SK-N-MC (cell line): ENCODE measurements at regions not wholly inside any gene's neighbourhood (a gene's known extent, or its start where the extent isn't known, plus 50 kb on each side); places are given as distances from the start of the nearest gene placed in this dataset.

Experiments used
- DNase-seq: peaks from one replicate; pipeline ENCODE4 v3.0.0-alpha.2; 2011; ENCODE audit warnings: low read depth, low spot score
- H3K27ac ChIP-seq: fragments of 200-600 bp; sonication (generic); 2 replicates; pipeline ENCODE4 v1.5.1; 2016; ENCODE audit warnings: mixed run types
- H3K36me3 ChIP-seq: fragments of 200-600 bp; sonication (generic); 2 replicates; pipeline ENCODE4 v1.6.1; 2017; ENCODE audit warnings: antibody characterized with exemption, low read length, mixed read lengths; ENCODE audit not compliant: insufficient read depth
- H3K4me3 ChIP-seq: fragments of 200-600 bp; sonication (generic); 2 replicates; pipeline ENCODE4 v1.5.1; 2016
- H3K9ac ChIP-seq: fragments of 200-600 bp; sonication (generic); 2 replicates; pipeline ENCODE4 v1.8.0; 2017; ENCODE audit warnings: mixed run types, mixed read lengths; ENCODE audit not compliant: insufficient read length
- H3K9me3 ChIP-seq: fragments of 200-600 bp; sonication (generic); 2 replicates; pipeline ENCODE4 v1.6.1; 2017; ENCODE audit warnings: low read depth, mild to moderate bottlenecking, antibody characterized with exemption, low read length, moderate library complexity, mixed read lengths
- EZH2 ChIP-seq: fragments of 200-600 bp; sonication (generic); IDR thresholded peaks from one replicate; pipeline ENCODE4 v1.6.1; 2017; ENCODE audit warnings: antibody characterized with exemption
- FOXP2 ChIP-seq: optimal IDR thresholded peaks from 2 replicates; pipeline ENCODE3; 2011; ENCODE audit warnings: mild to moderate bottlenecking, moderate library complexity; ENCODE audit not compliant: insufficient read depth; ENCODE audit errors: extremely low read length, control extremely low read depth
- POLR2AphosphoS5 ChIP-seq: IDR thresholded peaks from 2 replicates; pipeline ENCODE4 v1.6.1; 2012; ENCODE audit warnings: mild to moderate bottlenecking, low read depth, low read length, borderline replicate concordance

- DNase-seq = no peak
- no peak overlapping the region for H3K27ac ChIP-seq
- H3K36me3 ChIP-seq = no peaks in the 10 kb centered on the region
- H3K9me3 ChIP-seq = no peaks in the 10 kb centered on the region
- TF ChIP-seq FOXP2 = no peak
- TF ChIP-seq EZH2 = no peak
- no peak for TF ChIP-seq POLR2AphosphoS5
- H3K9ac ChIP-seq = no peak overlapping the region
- no peak overlapping the region for H3K4me3 ChIP-seq
Measured at GRCh38 chr5:5558102-5558501, 135.6 kb downstream of the ICE1 start.

GRCh38 chr5:5551499-5551898, 129.0 kb downstream of the ICE1 start:
- TF ChIP-seq FOXP2 (no peak), POLR2AphosphoS5 (no peak), EZH2 (no peak)
- H3K27ac ChIP-seq = no peak overlapping the region
- no peak for DNase-seq
- H3K36me3 ChIP-seq = no peaks in the 10 kb centered on the region
- H3K4me3 ChIP-seq = no peak overlapping the region
- H3K9ac ChIP-seq = no peak overlapping the region
- H3K9me3 ChIP-seq = no peaks in the 10 kb centered on the region

- no peak for DNase-seq
- H3K27ac ChIP-seq = no peak overlapping the region
- no peak for TF ChIP-seq EZH2
- no peak for TF ChIP-seq FOXP2
- no peak for TF ChIP-seq POLR2AphosphoS5
- H3K9me3 ChIP-seq = no peaks in the 10 kb centered on the region
- H3K4me3 ChIP-seq = no peak overlapping the region
- H3K36me3 ChIP-seq = no peaks in the 10 kb centered on the region
- no peak overlapping the region for H3K9ac ChIP-seq
Measured at GRCh38 chr5:5546408-5546807, 123.9 kb downstream of the ICE1 start.

GRCh38 chr5:5544094-5544663, 121.7 kb downstream of the ICE1 start:
- Histone ChIP-seq H3K36me3 (no peaks in the 10 kb centered on the region), H3K27ac (no peak overlapping the region), H3K4me3 (no peak overlapping the region), H3K9me3 (no peaks in the 10 kb centered on the region), H3K9ac (no peak overlapping the region)
- DNase-seq = no peak
- no peak for TF ChIP-seq POLR2AphosphoS5
- no peak for TF ChIP-seq FOXP2
- TF ChIP-seq EZH2 = no peak

- Histone ChIP-seq H3K36me3 (no peaks in the 10 kb centered on the region), H3K9me3 (no peaks in the 10 kb centered on the region), H3K9ac (no peak overlapping the region), H3K4me3 (no peak overlapping the region), H3K27ac (no peak overlapping the region)
- no peak for DNase-seq
- TF ChIP-seq FOXP2 (no peak), POLR2AphosphoS5 (no peak), EZH2 (no peak)
Measured at GRCh38 chr5:5542654-5543053, 120.2 kb downstream of the ICE1 start.

GRCh38 chr5:5540065-5540464, 117.6 kb downstream of the ICE1 start:
- H3K27ac ChIP-seq = no peak overlapping the region
- no peaks in the 10 kb centered on the region for H3K36me3 ChIP-seq
- TF ChIP-seq EZH2 (no peak), FOXP2 (no peak), POLR2AphosphoS5 (no peak)
- H3K4me3 ChIP-seq = no peak overlapping the region
- no peak overlapping the region for H3K9ac ChIP-seq
- no peaks in the 10 kb centered on the region for H3K9me3 ChIP-seq
- no peak for DNase-seq
